Neural cell (in vitro differentiated cells): ENCODE measurements at regions not wholly inside any gene's neighbourhood (a gene's known extent, or its start where the extent isn't known, plus 50 kb on each side); places are given as distances from the start of the nearest gene placed in this dataset.

Experiments used
- H2AFZ ChIP-seq: fragments of 200-600, 300-800 bp; sonication (generic), shearing (Covaris generic); 2 replicates; pipeline ENCODE4 v1.6.0; 2014; ENCODE audit warnings: low read depth, mild to moderate bottlenecking, antibody characterized with exemption, low read length, moderate library complexity
- H3F3A ChIP-seq: fragments of 200-600 bp; shearing (Covaris generic); 2 replicates; pipeline ENCODE4 v1.6.1; 2016; ENCODE audit warnings: mild to moderate bottlenecking, moderate library complexity, mixed read lengths, antibody characterized with exemption, low read length; ENCODE audit not compliant: insufficient read depth, poor library complexity, severe bottlenecking
- H3K27ac ChIP-seq: fragments of 200-600, 300-800 bp; sonication (generic), shearing (Covaris generic); 2 replicates; pipeline ENCODE4 v1.5.1; 2014; ENCODE audit warnings: mild to moderate bottlenecking, low read length, moderate library complexity
- H3K27me3 ChIP-seq: fragments of 300-800, 200-600 bp; sonication (generic), shearing (Covaris generic); 2 replicates; pipeline ENCODE4 v1.6.0; 2014; ENCODE audit warnings: mild to moderate bottlenecking, low read depth, low read length, moderate library complexity; ENCODE audit not compliant: insufficient read depth
- H3K36me3 ChIP-seq: fragments of 300-800, 200-600 bp; sonication (generic), shearing (Covaris generic); 2 replicates; pipeline ENCODE4 v1.5.1; 2014; ENCODE audit warnings: mild to moderate bottlenecking, antibody characterized with exemption, low read length, moderate library complexity; ENCODE audit not compliant: insufficient read depth
- H3K4me2 ChIP-seq: fragments of 300-800, 200-600 bp; sonication (generic), shearing (Covaris generic); 2 replicates; pipeline ENCODE4 v1.6.0; 2014; ENCODE audit warnings: mild to moderate bottlenecking, low read length
- H3K4me3 ChIP-seq: fragments of 300-800, 200-600 bp; sonication (generic), shearing (Covaris generic); 2 replicates; pipeline ENCODE4 v1.5.1; 2014; ENCODE audit warnings: mild to moderate bottlenecking, low read length, moderate library complexity
- H3K79me2 ChIP-seq: fragments of 200-600 bp; shearing (Covaris generic); replicated peaks from 2 replicates; pipeline ENCODE4 v1.6.0; 2014; ENCODE audit warnings: mild to moderate bottlenecking, low read length, moderate library complexity; ENCODE audit not compliant: insufficient read depth
- H3K9ac ChIP-seq: fragments of 300-800, 200-600 bp; sonication (generic), shearing (Covaris generic); 2 replicates; pipeline ENCODE4 v1.6.1; 2016; ENCODE audit warnings: mild to moderate bottlenecking, low read length, mixed read lengths
- H3K9me2 ChIP-seq: fragments of 200-600 bp; shearing (Covaris generic); 2 replicates; pipeline ENCODE4 v1.6.1; 2016; ENCODE audit warnings: mild to moderate bottlenecking, low read length, mixed read lengths; ENCODE audit not compliant: insufficient read depth
- H3K9me3 ChIP-seq: fragments of 200-600, 300-800 bp; sonication (generic), shearing (Covaris generic); 2 replicates; pipeline ENCODE4 v1.6.1; 2016; ENCODE audit warnings: mild to moderate bottlenecking, mixed run types, low read length, moderate library complexity, mixed read lengths
- H4K20me1 ChIP-seq: fragments of 200-600 bp; shearing (Covaris generic); 2 replicates; pipeline ENCODE4 v1.6.1; 2016; ENCODE audit warnings: mild to moderate bottlenecking, mixed run types; ENCODE audit not compliant: insufficient read depth
- CTCF ChIP-seq: fragments of 450-650 bp; IDR thresholded peaks from 2 replicates; pipeline ENCODE4 v1.5.1; 2014; ENCODE audit warnings: antibody characterized with exemption, mild to moderate bottlenecking, moderate library complexity; ENCODE audit not compliant: poor library complexity, severe bottlenecking
- EP300 ChIP-seq: fragments of 450-650 bp; conservative IDR thresholded peaks from 2 replicates; pipeline ENCODE4 v1.6.1; 2014; ENCODE audit warnings: antibody characterized with exemption, mild to moderate bottlenecking, moderate library complexity; ENCODE audit not compliant: poor library complexity, severe bottlenecking
- EZH2 ChIP-seq: fragments of 200-600, 300-800 bp; shearing (Covaris generic), sonication (generic); IDR thresholded peaks from 2 replicates; pipeline ENCODE4 v1.6.1; 2014; ENCODE audit warnings: antibody characterized with exemption, low read length, borderline replicate concordance, mild to moderate bottlenecking; ENCODE audit not compliant: insufficient read depth, poor library complexity, severe bottlenecking
- MXI1 ChIP-seq: fragments of 450-650 bp; conservative IDR thresholded peaks from 2 replicates; pipeline ENCODE4 v1.6.1; 2014; ENCODE audit warnings: antibody characterized with exemption, mild to moderate bottlenecking; ENCODE audit not compliant: poor library complexity, severe bottlenecking
- POLR2AphosphoS5 ChIP-seq: IDR thresholded peaks from 2 replicates; pipeline ENCODE4 v1.6.1; 2012
- RAD21 ChIP-seq: fragments of 450-650 bp; conservative IDR thresholded peaks from 2 replicates; pipeline ENCODE4 v1.6.1; 2014; ENCODE audit warnings: antibody characterized with exemption, mild to moderate bottlenecking, moderate library complexity
- SMC3 ChIP-seq: fragments of 450-650 bp; conservative IDR thresholded peaks from 2 replicates; pipeline ENCODE4 v1.6.1; 2014; ENCODE audit warnings: antibody characterized with exemption, mild to moderate bottlenecking, moderate library complexity; ENCODE audit not compliant: poor library complexity
- TAF1 ChIP-seq: IDR thresholded peaks from 2 replicates; pipeline ENCODE4 v1.6.1; 2012; ENCODE audit warnings: low read depth
- TF ChIP-seq, protein P1 (sequence below): IDR thresholded peaks from 2 replicates; pipeline ENCODE4 v1.6.1; 2012; ENCODE audit warnings: borderline replicate concordance

DNA sequence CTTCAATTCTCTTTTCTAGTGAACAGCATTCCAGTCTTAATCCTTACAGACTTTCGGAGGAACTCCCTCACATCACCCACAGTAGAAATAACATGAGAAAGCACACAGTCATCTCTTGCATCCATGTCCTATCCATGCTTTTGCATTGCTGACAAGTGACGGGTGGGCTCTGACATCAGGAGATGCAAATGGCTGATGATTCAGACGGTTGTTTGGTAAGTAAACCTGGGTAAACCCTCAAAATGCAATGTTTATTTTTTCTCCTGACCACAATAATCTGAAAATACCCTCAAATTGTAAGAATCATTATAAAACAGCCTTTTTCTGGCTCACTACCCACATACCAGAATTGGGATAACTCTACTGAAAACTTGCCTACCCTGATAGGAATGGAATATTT is 792.0 kb downstream of the MAFB start:
- H4K20me1 ChIP-seq: no peaks in the 10 kb centered on the region
- no peaks in the 10 kb centered on the region for H3K36me3 ChIP-seq
- H3K9me2 ChIP-seq: no peaks in the 10 kb centered on the region
- H3K79me2 ChIP-seq: no peaks in the 10 kb centered on the region
- no peak overlapping the region for H3K4me2 ChIP-seq
- no peaks in the 10 kb centered on the region for H3F3A ChIP-seq
- H3K9ac ChIP-seq: no peak overlapping the region
- TF ChIP-seq SMC3: no peak
- TF ChIP-seq RAD21: no peak
- no peak for TF ChIP-seq EZH2
- TF ChIP-seq CTCF: no peak
- TF ChIP-seq MXI1: no peak
- TF ChIP-seq EP300: no peak
- TF ChIP-seq, protein P1, sequence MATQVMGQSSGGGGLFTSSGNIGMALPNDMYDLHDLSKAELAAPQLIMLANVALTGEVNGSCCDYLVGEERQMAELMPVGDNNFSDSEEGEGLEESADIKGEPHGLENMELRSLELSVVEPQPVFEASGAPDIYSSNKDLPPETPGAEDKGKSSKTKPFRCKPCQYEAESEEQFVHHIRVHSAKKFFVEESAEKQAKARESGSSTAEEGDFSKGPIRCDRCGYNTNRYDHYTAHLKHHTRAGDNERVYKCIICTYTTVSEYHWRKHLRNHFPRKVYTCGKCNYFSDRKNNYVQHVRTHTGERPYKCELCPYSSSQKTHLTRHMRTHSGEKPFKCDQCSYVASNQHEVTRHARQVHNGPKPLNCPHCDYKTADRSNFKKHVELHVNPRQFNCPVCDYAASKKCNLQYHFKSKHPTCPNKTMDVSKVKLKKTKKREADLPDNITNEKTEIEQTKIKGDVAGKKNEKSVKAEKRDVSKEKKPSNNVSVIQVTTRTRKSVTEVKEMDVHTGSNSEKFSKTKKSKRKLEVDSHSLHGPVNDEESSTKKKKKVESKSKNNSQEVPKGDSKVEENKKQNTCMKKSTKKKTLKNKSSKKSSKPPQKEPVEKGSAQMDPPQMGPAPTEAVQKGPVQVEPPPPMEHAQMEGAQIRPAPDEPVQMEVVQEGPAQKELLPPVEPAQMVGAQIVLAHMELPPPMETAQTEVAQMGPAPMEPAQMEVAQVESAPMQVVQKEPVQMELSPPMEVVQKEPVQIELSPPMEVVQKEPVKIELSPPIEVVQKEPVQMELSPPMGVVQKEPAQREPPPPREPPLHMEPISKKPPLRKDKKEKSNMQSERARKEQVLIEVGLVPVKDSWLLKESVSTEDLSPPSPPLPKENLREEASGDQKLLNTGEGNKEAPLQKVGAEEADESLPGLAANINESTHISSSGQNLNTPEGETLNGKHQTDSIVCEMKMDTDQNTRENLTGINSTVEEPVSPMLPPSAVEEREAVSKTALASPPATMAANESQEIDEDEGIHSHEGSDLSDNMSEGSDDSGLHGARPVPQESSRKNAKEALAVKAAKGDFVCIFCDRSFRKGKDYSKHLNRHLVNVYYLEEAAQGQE: no peak
- no peak for TF ChIP-seq POLR2AphosphoS5
- no peak for TF ChIP-seq TAF1
- no peaks in the 10 kb centered on the region for H3K9me3 ChIP-seq
- no peak overlapping the region for H3K27ac ChIP-seq
- no peak overlapping the region for H3K4me3 ChIP-seq
- H3K27me3 ChIP-seq: no peaks in the 10 kb centered on the region
- no peak overlapping the region for H2AFZ ChIP-seq

DNA sequence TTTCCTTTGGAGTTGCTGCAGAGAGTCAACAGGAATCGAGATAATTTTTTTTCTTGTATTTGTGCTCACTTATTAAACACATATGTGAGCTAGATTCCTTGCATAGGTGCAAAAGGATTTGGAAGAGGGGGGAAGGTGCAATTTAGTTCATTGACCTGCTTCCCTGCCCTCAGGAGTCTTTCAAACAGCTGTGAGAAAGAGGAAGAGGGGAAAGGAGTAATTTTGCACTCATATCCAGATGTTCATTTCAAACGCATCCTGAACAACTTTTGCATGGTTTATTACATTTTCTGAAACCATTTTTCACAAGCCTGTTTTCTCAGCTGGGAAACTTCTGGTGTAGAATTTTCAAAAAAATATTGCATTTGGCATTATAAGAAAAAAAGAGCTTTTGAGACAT is 795.0 kb downstream of the MAFB start:
- no peak overlapping the region for H3K4me2 ChIP-seq
- no peaks in the 10 kb centered on the region for H3K9me2 ChIP-seq
- no peaks in the 10 kb centered on the region for H3K27me3 ChIP-seq
- TF ChIP-seq SMC3 (no peak), EZH2 (no peak), EP300 (no peak), TAF1 (no peak), RAD21 (no peak), CTCF (no peak), MXI1 (no peak), POLR2AphosphoS5 (no peak)
- TF ChIP-seq, protein P1: no peak
- H3K4me3 ChIP-seq: no peak overlapping the region
- H3K36me3 ChIP-seq: no peaks in the 10 kb centered on the region
- no peak overlapping the region for H3K27ac ChIP-seq
- H3K9me3 ChIP-seq: no peaks in the 10 kb centered on the region
- H2AFZ ChIP-seq: no peak overlapping the region
- no peaks in the 10 kb centered on the region for H4K20me1 ChIP-seq
- H3K79me2 ChIP-seq: no peaks in the 10 kb centered on the region
- H3F3A ChIP-seq: no peaks in the 10 kb centered on the region
- H3K9ac ChIP-seq: no peak overlapping the region
